ENCODE measurements at regions not wholly inside any gene's neighbourhood (a gene's known extent, or its start where the extent isn't known, plus 50 kb on each side); places are given as distances from the start of the nearest gene placed in this dataset.

GRCh38 chr15:93708724-93709445 lies 522.5 kb upstream of the MCTP2 start:
- no peak for TF ChIP-seq POLR2A (IDR thresholded peaks at IDR 0.05; ENCODE audit: low read depth, low read length)
- FAIRE-seq (no peak), DNase-seq (ENCODE audit: insufficient read length, low spot score) (no peak)

GRCh38 chr15:93707751-93708150 lies 523.6 kb upstream of the MCTP2 start:
- FAIRE-seq: no peak
- no peak for DNase-seq (ENCODE audit: insufficient read length, low spot score)
- TF ChIP-seq POLR2A (IDR thresholded peaks at IDR 0.05; ENCODE audit: low read depth, low read length): no peak

DNA sequence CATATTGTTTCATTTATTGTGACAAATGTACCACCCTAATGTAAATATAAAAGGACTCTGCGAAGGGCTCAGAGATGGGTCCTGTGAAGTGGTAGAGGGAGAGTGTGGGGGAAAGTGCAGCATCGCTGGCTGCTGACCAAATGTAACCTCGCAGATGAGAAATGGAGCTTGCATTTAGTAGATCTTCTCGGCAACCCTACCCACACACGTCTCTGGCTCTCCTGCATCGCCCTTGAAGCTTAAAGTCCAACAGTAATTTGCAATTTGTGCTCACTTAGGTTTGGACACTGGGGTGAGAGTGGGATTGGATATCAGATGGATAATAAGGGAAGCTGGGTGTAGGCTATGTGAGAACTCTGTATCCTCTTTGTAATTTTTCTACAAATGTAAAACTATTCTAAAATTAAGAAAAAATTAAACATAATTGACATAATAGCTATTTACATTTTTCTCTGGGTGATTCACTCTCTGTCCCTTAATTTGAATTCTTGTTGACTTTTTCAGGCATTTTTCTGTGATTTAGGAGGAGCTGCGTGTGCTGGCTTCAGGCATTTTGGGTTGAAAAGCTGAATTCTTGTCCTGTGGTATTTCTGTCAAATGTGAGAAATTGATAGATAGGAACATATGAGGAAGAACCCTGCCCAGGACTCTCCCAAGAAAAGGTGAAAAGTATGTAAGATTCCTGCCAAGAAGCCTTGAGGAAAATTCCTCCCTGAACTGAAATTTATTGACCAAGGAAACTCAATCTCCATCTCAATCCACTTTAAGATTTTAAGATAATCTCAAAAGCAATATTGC lies 524.7 kb upstream of the MCTP2 start:
- TF ChIP-seq POLR2A (IDR thresholded peaks at IDR 0.05; ENCODE audit: low read depth, low read length): no peak
- no peak for FAIRE-seq
- no peak for DNase-seq (ENCODE audit: insufficient read length, low spot score)

GRCh38 chr15:93705753-93706455 lies 525.5 kb upstream of the MCTP2 start:
- TF ChIP-seq POLR2A (IDR thresholded peaks at IDR 0.05; ENCODE audit: low read depth, low read length): no peak
- FAIRE-seq: no peak
- no peak for DNase-seq (ENCODE audit: insufficient read length, low spot score)

DNA sequence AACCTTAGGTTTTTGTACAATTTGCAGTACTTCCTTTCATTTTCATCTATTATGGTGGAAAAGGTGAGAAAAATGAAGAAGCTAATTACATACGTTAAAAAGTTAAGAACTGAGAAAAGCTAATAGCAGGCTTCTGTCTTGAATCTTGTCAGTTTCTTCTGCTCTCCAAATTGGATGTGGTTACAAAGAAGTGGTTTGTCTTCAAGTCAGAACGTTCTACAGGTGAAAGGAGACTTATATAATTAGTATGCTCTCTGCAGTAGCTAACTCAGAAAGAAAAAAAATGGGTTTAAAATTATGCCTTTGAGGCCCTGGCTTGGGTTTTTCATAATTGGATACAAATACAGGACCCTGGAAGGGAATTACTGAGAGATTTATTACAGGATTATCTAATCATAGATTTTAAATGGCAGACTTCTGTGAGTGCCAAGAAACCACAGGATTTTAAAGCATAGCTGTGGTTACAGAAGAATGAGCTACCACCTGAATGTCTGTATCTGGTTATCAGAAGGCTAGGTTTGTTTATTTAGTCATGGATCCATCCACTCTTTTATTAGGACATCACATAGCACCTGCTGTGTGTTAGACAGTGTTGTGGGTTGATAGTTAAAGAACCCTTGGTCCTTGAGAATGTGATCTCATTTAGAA lies 528.1 kb upstream of the MCTP2 start:
- TF ChIP-seq POLR2A (IDR thresholded peaks at IDR 0.05; ENCODE audit: low read depth, low read length): no peak
- DNase-seq (ENCODE audit: insufficient read length, low spot score) (no peak), FAIRE-seq (no peak)

DNA sequence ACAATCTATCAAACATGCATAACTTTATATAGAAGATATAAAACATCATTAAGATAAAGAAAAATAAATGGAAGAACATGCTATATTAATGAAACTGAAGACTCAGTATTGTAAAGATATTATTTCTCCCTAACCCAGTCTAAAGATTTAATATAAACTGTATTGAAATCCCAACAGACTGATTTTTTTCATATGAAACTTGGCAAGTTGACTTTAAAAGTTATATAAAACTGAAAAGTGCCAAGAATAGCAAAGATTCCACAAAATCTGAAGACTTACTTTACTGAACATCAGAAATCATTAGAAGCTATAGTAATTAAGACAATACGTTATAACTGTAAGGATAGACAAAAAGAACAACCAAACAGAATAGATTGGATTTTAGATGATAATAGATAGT lies 531.3 kb upstream of the MCTP2 start:
- no peak for TF ChIP-seq POLR2A (IDR thresholded peaks at IDR 0.05; ENCODE audit: low read depth, low read length)
- no peak for FAIRE-seq
- DNase-seq (ENCODE audit: insufficient read length, low spot score): no peak

DNA sequence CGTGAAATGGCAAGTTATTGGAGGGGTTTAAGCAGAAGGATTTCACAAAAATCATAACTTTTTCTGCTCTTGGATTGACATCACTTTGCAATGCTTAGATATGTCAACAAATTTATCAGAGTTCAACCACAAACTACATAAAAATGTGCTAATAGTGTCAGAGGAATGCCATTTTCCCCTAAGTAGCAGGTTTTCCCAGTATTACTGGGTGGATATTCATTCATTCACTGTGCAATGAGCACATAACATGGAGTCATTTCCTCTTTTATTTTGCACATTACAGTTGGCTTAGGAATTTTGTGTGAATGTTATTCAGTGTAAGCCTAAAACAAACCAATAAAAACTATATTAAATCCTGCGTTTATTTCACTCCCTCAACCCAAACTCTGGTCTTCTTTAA lies 537.3 kb upstream of the MCTP2 start:
- no peak for TF ChIP-seq POLR2A (IDR thresholded peaks at IDR 0.05; ENCODE audit: low read depth, low read length)
- DNase-seq (ENCODE audit: insufficient read length, low spot score): no peak
- no peak for FAIRE-seq

GRCh38 chr15:93683651-93684050 lies 547.7 kb upstream of the MCTP2 start:
- no peak for FAIRE-seq
- no peak for TF ChIP-seq POLR2A (IDR thresholded peaks at IDR 0.05; ENCODE audit: low read depth, low read length)
- DNase-seq (ENCODE audit: insufficient read length, low spot score): no peak

DNA sequence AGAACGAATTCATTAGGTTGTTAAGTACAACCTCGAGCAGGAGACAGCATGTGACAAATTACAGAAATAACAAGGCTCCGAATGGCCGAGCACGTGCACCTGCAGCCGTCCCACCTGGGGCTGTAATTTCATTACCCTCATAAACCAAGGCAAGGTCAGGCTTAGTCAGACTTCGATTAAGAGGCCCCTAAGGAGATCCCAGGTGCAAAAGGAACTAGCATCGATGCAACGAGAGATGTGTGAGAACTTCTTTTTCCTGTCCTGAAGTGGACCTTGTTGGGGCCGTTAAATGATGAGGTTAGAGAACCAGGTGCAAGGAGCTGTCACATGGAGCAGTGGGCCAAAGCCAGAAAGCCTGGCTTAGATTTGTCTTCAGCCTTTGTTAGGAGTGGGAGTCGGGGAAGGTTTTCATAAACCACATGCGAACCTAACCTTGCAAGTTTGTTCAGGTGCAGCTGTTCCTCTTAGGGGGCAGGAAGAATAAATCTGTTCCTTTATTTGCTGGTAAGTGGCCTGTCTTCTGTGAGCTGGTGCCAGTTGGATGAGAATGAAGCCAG lies 559.9 kb upstream of the MCTP2 start:
- TF ChIP-seq POLR2A (IDR thresholded peaks at IDR 0.05; ENCODE audit: low read depth, low read length): no peak
- no peak for FAIRE-seq
- no peak for DNase-seq (ENCODE audit: insufficient read length, low spot score)

- no peak for TF ChIP-seq POLR2A (IDR thresholded peaks at IDR 0.05; ENCODE audit: low read depth, low read length)
- no peak for FAIRE-seq
- no peak for DNase-seq (ENCODE audit: insufficient read length, low spot score)
Measured at GRCh38 chr15:93670931-93671330, 560.4 kb upstream of the MCTP2 start.

DNA sequence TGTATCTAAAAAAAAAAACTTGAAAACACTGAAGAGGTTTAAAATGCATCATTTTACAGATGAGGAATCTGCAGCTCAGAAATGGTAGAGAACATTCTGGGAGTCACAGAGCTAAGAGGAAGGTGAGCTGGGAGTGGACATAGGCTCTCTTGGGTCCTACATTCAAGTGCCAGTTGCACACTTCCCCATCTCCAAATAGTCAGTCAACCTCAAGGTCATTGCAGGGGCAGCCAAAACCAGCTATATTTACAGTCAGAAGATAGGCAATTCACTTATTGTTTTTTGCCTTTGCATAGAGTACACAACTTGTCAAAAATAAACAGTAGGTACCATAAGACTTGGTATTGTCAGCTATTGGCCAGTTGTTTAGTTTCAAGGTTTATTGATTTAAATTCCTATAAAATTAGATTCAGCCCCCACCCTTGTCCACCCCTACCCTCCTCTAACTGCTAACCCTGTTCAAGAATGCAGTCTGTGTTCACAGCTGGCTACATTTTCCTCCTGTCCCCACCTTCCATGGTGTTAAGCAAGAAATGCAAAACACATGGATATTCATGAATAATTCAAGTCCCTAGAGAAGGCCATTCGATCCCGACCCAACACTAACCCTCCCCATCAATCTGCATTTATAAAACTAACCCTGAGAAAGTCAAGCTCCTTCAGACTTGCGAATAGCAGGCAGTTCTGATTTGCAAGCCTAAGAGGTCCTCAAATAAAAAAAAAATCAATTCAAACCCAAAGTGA lies 567.0 kb upstream of the MCTP2 start:
- DNase-seq (ENCODE audit: insufficient read length, low spot score): no peak
- no peak for TF ChIP-seq POLR2A (IDR thresholded peaks at IDR 0.05; ENCODE audit: low read depth, low read length)
- FAIRE-seq: no peak

GRCh38 chr15:93662162-93662885 lies 569.0 kb upstream of the MCTP2 start:
- TF ChIP-seq POLR2A (IDR thresholded peaks at IDR 0.05; ENCODE audit: low read depth, low read length): no peak
- FAIRE-seq: no peak

More at GRCh38 chr15:93662162-93662885, 569.0 kb upstream of the MCTP2 start:
- DNase-seq (ENCODE audit: insufficient read length, low spot score): no peak

All from H54 (cell line).